Osteocyte (in vitro differentiated cells): ENCODE measurements at regions not wholly inside any gene's neighbourhood (a gene's known extent, or its start where the extent isn't known, plus 50 kb on each side); places are given as distances from the start of the nearest gene placed in this dataset.
"Not testable (repeated sequence)": the region's sequence is repeated elsewhere in the genome, so short reads cannot be mapped to it uniquely, and the experiment has no call there.

Experiments used
- DNase-seq: peaks from one replicate; pipeline ENCODE4 v3.0.0; 2021; ENCODE audit warnings: mixed read lengths; ENCODE audit not compliant: unreplicated experiment; ENCODE audit errors: extremely low spot score
- H3K27ac Mint-ChIP-seq: one replicate; pipeline ENCODE4 v1.8.0; 2021; ENCODE audit warnings: mild to moderate bottlenecking, mixed read lengths; ENCODE audit not compliant: unreplicated experiment
- H3K27me3 Mint-ChIP-seq: one replicate; pipeline ENCODE4 v1.8.0; 2021; ENCODE audit warnings: mixed read lengths; ENCODE audit not compliant: unreplicated experiment
- H3K36me3 Mint-ChIP-seq: one replicate; pipeline ENCODE4 v1.8.0; 2021; ENCODE audit warnings: mixed read lengths; ENCODE audit not compliant: unreplicated experiment
- H3K4me1 Mint-ChIP-seq: one replicate; pipeline ENCODE4 v1.8.0; 2021; ENCODE audit warnings: mixed read lengths; ENCODE audit not compliant: unreplicated experiment
- H3K4me3 Mint-ChIP-seq: one replicate; pipeline ENCODE4 v1.8.0; 2021; ENCODE audit warnings: mild to moderate bottlenecking, moderate library complexity, mixed read lengths; ENCODE audit not compliant: unreplicated experiment
- H3K9me3 Mint-ChIP-seq: one replicate; pipeline ENCODE4 v1.8.0; 2021; ENCODE audit warnings: mixed read lengths; ENCODE audit not compliant: unreplicated experiment
- CTCF ChIP-seq: fragments of 200-600 bp; sonication (generic); IDR thresholded peaks from 2 replicates; pipeline ENCODE4 v1.5.0; 2021; ENCODE audit warnings: antibody characterized with exemption, mild to moderate bottlenecking, moderate library complexity

GRCh38 chr4:186981161-186981560 lies 257.5 kb upstream of the FAT1 start:
- TF ChIP-seq CTCF: no peak
- DNase-seq: no peak
- Mint-ChIP-seq H3K4me3 (no peak overlapping the region), H3K27ac (no peak overlapping the region), H3K36me3 (peaks cover 2% of the 10 kb centered on the region), H3K27me3 (no peaks in the 10 kb centered on the region), H3K9me3 (no peaks in the 10 kb centered on the region), H3K4me1 (peaks cover 28% of the 10 kb centered on the region)

- H3K9me3 Mint-ChIP-seq: no peaks in the 10 kb centered on the region
These were observed 258.5 kb upstream of the FAT1 start for GRCh38 chr4:186982160-186982559.

GRCh38 chr4:186984105-186984644 lies 260.5 kb upstream of the FAT1 start:
- Mint-ChIP-seq H3K4me3 (no peak overlapping the region), H3K4me1 (peaks cover 17% of the 10 kb centered on the region), H3K27me3 (no peaks in the 10 kb centered on the region), H3K36me3 (no peaks in the 10 kb centered on the region), H3K27ac (no peak overlapping the region), H3K9me3 (no peaks in the 10 kb centered on the region)
- no peak for TF ChIP-seq CTCF
- no peak for DNase-seq

More at GRCh38 chr4:186982160-186982559, 258.5 kb upstream of the FAT1 start:
- Mint-ChIP-seq H3K4me1 (peaks cover 28% of the 10 kb centered on the region), H3K27ac (no peak overlapping the region), H3K27me3 (no peaks in the 10 kb centered on the region), H3K36me3 (no peaks in the 10 kb centered on the region), H3K4me3 (no peak overlapping the region)
- TF ChIP-seq CTCF: no peak
- DNase-seq: no peak

GRCh38 chr4:186999686-187000085 lies 276.0 kb upstream of the FAT1 start:
- Mint-ChIP-seq H3K27ac (no peak overlapping the region), H3K4me3 (no peak overlapping the region), H3K36me3 (no peaks in the 10 kb centered on the region), H3K4me1 (peaks cover 23% of the 10 kb centered on the region), H3K9me3 (peaks cover 6% of the 10 kb centered on the region), H3K27me3 (no peaks in the 10 kb centered on the region)
- no peak for DNase-seq
- no peak for TF ChIP-seq CTCF

GRCh38 chr4:187000281-187000680 lies 276.6 kb upstream of the FAT1 start:
- no peak for TF ChIP-seq CTCF
- Mint-ChIP-seq H3K4me3 (no peak overlapping the region), H3K27me3 (no peaks in the 10 kb centered on the region), H3K27ac (peak overlapping the region; percentile 48), H3K4me1 (peaks cover 24% of the 10 kb centered on the region), H3K36me3 (no peaks in the 10 kb centered on the region), H3K9me3 (peaks cover 6% of the 10 kb centered on the region)
- DNase-seq: no peak

GRCh38 chr4:187002133-187002532 lies 278.5 kb upstream of the FAT1 start:
- not testable (repeated sequence) for H3K36me3 Mint-ChIP-seq, H3K27ac Mint-ChIP-seq, H3K27me3 Mint-ChIP-seq, H3K9me3 Mint-ChIP-seq, H3K4me3 Mint-ChIP-seq, DNase-seq
- H3K4me1 Mint-ChIP-seq: peaks cover 41% of the 10 kb centered on the region
